ENCODE measurements at regions not wholly inside any gene's neighbourhood (a gene's known extent, or its start where the extent isn't known, plus 50 kb on each side); places are given as distances from the start of the nearest gene placed in this dataset.

- TF ChIP-seq POLR2A (IDR thresholded peaks at IDR 0.05; ENCODE audit: low read length) (no peak), GATA1 (IDR thresholded peaks at IDR 0.05; ENCODE audit: low read depth, low read length) (no peak)
Observed at GRCh38 chr11:82184966-82185365, 548.7 kb downstream of the FAM181B start.
